Choroid plexus epithelial cell (primary cell): ENCODE measurements at regions not wholly inside any gene's neighbourhood (a gene's known extent, or its start where the extent isn't known, plus 50 kb on each side); places are given as distances from the start of the nearest gene placed in this dataset.

Experiments
- DNase-seq: peaks from one replicate; pipeline ENCODE4 v3.0.0-alpha.2; 2010; ENCODE audit warnings: low read depth
- H3K4me3 ChIP-seq: 2 replicates; pipeline ENCODE4 v1.5.1; 2011; ENCODE audit warnings: low read depth, mild to moderate bottlenecking, control low read depth, low read length, moderate library complexity
- TF ChIP-seq, protein P1 (sequence below): conservative IDR thresholded peaks from 2 replicates; pipeline ENCODE4 v1.5.1; 2011; ENCODE audit warnings: low read depth, mild to moderate bottlenecking, control low read depth, inconsistent platforms, low read length, moderate library complexity

DNA sequence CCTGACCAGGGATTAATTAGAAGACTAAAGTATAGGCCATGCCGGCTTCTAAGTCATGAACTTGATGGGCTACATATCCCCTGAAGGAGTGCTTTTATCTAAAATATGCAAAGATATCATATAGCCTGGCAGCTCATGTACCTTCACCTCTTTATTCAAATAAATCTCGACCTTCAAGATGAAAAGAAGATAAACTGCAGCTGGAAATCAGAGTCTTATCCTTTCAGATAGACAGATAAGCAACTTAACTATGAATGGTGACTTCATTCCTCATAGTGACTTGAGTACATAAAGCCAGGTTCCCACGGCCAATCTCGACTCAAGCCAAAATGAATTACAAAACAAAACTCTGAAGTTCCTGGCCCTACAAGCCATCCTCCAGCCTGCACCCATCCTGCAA lies 165.3 kb upstream of the KLHL29 start:
- DNase-seq: no peak
- no peak overlapping the region for H3K4me3 ChIP-seq
- TF ChIP-seq, protein P1, sequence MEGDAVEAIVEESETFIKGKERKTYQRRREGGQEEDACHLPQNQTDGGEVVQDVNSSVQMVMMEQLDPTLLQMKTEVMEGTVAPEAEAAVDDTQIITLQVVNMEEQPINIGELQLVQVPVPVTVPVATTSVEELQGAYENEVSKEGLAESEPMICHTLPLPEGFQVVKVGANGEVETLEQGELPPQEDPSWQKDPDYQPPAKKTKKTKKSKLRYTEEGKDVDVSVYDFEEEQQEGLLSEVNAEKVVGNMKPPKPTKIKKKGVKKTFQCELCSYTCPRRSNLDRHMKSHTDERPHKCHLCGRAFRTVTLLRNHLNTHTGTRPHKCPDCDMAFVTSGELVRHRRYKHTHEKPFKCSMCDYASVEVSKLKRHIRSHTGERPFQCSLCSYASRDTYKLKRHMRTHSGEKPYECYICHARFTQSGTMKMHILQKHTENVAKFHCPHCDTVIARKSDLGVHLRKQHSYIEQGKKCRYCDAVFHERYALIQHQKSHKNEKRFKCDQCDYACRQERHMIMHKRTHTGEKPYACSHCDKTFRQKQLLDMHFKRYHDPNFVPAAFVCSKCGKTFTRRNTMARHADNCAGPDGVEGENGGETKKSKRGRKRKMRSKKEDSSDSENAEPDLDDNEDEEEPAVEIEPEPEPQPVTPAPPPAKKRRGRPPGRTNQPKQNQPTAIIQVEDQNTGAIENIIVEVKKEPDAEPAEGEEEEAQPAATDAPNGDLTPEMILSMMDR: no peak

DNA sequence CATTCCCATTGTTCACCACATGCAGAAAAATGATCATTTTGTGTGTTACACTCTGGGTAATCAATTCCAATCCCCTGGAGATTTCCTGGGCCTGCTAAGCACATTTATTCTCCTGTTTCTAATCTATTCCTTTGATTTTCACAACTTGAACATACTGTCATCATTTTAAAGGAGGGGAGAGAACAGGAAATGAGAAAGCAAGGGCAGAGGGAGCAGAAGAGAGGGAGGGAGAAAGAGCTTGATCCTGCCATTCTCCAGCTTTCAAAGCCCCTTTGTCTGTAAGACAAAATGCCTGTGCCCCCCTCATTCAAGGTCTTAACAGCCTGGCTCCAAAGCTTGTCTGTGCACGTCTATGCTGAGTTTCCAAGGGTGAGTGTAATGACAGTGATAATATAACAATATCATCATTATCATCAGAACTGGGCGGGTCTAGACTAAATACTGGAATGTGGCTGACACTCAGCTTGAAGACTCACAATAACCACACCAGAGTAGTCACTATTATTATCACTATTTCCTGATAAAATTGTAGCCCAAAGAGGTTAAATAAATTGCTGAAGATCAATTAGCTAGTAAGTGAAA lies 164.4 kb upstream of the KLHL29 start:
- no peak for DNase-seq
- no peak overlapping the region for H3K4me3 ChIP-seq
- TF ChIP-seq, protein P1: no peak

DNA sequence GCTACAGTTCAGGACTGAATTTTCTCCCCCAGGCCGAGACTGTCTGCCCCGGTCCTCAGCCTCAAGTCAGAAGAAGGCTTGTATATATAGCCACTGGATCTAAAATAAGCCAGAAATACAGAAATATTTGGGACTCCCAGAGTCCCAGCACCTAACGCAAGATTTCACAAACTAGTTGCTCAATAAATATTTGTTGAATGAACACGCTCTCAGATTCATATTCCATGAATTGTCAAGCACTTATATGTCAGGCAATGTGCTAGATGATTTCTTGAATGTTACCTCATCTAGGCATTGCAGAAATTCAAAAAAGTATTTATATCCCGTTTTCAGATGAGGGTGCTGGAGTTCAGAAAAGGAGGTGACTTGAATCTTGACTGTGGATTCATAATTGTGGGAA lies 163.7 kb upstream of the KLHL29 start:
- DNase-seq: no peak
- TF ChIP-seq, protein P1: no peak
- H3K4me3 ChIP-seq: no peak overlapping the region

DNA sequence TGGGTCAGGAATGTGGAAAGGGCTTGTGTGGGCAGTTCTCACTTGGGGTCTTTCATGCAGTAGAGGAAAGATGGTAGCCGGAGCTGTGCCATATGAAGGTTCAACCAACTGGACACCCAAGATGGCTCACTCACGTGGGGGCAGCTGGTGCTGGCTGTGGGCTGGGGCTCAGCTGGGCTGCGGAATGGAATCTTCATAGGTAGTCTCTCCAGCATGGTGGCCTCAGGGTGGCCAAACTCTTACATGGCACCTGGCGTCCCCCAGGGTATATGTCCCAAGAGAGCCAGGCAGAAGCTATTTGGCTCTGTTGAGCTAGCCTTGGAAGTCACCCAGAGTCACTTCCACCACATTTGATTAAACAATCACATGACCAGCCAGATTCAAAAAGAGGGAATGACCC lies 163.1 kb upstream of the KLHL29 start:
- TF ChIP-seq, protein P1: no peak
- DNase-seq: no peak
- no peak overlapping the region for H3K4me3 ChIP-seq

DNA sequence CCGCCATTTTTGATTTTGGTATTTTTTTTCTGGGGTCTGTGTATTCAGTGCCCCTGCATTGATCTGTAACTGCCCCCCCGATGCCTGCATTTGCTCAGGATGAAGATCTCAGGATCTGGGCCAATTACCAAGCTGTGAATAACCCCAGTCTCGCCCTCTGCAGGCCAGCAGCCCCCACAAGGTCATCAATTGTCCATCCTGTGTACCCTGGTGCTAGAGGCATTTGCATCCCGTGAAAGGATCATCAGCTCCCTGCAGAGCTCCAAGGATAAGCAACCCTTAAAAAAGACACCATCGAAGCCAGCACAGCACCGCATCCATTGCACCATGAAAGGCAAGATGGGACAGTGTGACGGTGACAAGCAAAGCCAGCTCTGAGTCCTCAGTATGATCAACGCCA lies 154.1 kb upstream of the KLHL29 start:
- TF ChIP-seq, protein P1: no peak
- DNase-seq: no peak
- no peak overlapping the region for H3K4me3 ChIP-seq

DNA sequence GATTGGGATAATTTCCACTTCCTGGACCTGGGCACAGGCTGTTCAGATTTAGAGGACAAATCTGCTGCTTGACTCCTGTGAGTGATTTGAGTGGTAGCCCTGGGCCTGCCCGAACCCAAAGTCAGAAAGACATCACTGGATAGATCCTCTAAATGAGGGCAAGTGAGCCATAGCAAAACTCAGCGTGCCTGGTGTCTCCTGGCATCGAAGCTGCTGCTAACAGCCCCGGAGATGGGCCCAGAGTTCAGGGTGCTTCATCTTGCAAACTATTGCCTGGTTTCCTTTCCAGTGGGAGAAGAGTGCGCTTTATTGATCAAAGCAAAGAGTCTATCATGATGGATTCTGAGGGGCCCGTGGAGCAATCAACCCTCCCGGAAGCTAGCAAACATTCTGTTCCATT lies 153.1 kb upstream of the KLHL29 start:
- TF ChIP-seq, protein P1: no peak
- no peak for DNase-seq
- no peak overlapping the region for H3K4me3 ChIP-seq

DNA sequence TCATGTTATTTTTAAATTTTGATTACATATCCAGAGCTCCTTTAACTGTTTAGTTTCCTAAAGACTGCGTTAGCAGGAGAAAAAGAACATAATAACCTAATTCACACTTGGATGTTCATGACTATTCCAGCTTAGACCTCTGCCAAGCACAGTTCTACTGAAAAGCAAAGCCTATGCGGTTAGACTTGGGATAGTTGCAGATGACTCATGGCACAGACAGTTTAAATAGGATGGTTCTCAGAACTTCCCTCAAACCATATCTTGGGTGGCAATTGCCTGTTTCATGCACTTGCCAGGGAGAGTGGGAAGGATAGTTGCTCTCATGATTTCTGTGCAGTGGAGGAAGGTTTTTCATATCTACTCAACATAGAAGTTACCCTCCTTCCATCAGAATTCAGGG lies 149.7 kb upstream of the KLHL29 start:
- TF ChIP-seq, protein P1: no peak
- H3K4me3 ChIP-seq: no peak overlapping the region
- no peak for DNase-seq
